Stimulated activated CD4-positive, alpha-beta T cell treated with anti-CD3 and anti-CD28 coated beads, Interleukin-4, amount 100 ng/mL, for 24 hours (primary cell): ENCODE measurements at regions not wholly inside any gene's neighbourhood (a gene's known extent, or its start where the extent isn't known, plus 50 kb on each side); places are given as distances from the start of the nearest gene placed in this dataset.

Experiments used
- DNase-seq: peaks from one replicate; pipeline ENCODE4 v3.0.0-alpha.2; 2020

- no peak for DNase-seq
Measured at GRCh38 chr4:24476282-24476681, 108.1 kb downstream of the DHX15 start.

GRCh38 chr4:24475756-24476155, 108.6 kb downstream of the DHX15 start:
- DNase-seq: no peak

- DNase-seq: no peak
Measured at GRCh38 chr4:24473309-24473721, 111.0 kb downstream of the DHX15 start.

DNA sequence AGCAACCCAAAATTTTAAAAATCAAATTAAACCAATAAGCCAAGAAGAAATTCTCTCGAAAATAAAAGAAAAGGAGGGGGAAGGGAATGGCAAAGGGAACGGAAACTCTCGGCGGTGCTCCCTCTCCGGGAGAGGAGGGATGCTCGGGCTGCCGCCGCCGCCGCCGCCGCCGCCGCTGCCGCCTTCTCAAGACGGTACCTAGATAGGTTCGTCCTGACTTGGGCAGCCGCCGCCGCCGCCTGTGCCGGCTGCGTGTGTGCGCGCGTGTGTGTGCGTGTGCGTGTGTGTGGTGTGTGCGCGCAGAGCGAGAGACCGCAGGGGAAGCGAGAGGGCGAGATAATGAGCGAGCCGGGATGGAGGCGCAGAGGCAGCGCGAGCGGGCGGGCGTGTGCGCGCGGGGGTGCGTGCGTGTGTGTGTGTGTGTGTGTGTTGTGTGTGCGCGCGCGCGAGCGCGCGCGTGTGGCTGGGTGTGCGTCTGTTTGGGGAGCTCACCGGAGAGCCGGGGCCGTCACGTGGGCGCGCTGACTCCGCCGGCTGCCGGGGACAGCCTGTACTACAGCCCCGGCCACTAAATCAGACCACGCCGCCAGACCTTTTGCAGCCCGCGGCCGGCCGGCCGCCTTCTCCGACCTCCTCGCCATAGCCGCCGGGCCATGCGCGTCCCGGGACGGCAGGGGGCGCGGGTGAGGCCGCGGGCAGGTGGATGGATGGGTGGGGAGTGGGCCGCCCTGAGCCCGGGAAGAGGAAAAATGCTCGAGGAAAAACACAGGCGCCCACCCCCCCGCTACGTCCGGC, 111.6 kb downstream of the DHX15 start:
- DNase-seq: peak; percentile 51

DNA sequence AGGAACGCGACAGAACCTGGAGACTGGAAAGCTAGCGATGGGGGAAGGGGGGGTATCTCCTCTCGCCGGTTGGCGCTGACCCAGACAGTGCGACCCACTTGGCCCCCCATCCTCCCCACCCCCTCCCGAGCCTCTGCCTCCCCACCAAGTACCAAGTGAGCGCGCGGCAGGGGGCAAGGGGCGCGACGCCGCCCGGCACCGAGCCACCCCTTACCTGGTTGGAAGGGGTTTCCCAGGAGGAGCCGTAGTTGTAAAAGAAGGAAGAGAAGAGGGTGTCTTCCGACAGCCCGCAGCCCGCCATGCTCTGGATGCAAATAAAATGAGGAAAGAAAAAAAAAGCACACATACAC, 112.2 kb downstream of the DHX15 start:
- DNase-seq: no peak

DNA sequence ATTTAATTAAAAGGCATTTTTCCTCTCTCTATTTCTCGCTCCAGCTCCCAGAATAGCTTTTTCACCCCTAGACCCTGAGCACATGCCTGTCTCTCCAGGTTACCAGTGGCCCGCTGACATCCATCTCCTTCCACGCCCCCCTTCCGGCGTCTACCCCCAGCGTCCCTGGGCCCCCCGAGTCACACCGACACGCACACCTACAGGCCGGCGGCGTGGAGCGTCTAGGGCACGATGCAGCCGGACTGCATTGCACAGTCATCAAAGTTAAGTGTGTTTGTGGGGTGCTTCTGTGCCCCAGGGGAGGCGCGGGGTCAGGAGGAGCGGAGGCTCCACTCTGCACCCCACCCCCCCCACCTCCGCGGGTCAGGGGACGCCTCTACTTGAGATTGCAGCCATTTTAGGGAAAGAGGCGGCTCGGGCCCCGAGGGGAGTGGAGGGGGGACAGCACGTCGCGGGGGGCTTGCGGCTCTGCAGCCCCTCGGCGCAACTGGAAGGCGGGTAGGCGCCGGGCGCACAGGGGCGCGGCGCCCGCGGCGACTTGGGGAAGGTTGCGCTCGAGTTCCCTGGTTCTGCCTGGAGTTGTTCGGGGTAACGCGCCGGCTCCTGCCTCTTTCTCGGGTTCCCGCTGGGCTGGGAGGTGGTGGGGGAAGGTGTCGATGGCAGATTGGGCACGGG, 112.7 kb downstream of the DHX15 start:
- DNase-seq: peak; percentile 4

DNA sequence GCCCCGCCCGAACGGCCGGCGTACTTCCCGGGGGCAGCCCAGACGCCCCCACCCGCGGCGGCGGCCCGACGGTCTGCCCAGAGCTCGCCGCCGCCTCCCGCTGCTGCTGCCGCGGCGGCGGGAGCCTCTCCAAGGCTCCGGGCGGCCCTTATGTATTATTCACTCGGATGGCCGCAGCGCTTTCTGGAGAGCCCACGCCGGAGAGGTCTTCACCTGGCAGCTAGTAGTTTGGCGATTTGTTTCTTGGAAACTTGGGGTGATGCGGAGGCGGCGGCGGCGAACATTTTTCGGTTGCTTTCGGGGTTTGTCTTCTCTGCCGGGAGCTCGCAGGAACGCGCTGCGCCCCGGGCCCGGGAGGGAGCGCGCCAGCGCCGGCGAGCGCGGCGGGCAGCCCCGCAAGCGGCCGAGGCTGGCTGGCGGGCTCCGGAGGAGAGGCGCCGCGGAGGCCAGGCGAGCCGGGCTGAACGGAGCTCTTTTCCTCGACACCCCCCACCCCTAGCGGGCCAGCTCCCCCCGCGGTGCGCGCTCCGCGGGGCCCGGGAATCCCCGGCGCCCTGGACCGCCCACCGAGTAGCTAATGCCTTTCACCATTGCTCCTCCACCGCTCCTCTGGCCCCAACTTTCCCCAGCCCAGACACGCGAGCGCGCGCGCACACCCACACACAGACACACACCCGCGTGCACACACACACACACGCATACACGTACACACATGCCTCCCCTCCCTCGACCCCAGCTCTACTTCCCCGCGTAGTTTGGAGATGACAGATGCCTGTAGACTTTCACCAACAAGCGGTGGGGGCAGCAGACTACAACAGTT, 113.5 kb downstream of the DHX15 start:
- DNase-seq: peak; percentile 36

GRCh38 chr4:24468071-24468470, 116.3 kb downstream of the DHX15 start:
- no peak for DNase-seq

GRCh38 chr4:24464566-24464965, 119.8 kb downstream of the DHX15 start:
- no peak for DNase-seq

DNA sequence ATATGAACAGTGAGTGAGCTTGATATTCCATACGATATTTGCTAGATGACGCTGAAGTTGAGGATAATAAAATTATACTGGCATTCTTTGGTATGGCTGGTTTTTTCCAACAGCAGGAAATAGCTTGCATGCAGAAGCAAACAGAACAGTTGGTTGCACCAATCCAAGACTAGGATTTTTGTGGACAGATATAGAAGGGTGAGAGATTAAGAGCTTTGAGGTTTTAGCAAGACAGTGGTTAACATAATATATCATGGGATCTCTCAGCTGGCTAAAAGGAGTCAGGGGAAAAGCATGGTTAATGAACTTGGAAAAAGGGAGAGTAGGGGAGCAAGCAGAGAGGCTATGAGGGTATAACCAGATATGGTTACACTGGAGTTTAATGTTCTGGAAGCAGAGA, 127.9 kb downstream of the DHX15 start:
- no peak for DNase-seq

GRCh38 chr4:24453951-24454350, 130.4 kb downstream of the DHX15 start:
- DNase-seq: no peak

DNA sequence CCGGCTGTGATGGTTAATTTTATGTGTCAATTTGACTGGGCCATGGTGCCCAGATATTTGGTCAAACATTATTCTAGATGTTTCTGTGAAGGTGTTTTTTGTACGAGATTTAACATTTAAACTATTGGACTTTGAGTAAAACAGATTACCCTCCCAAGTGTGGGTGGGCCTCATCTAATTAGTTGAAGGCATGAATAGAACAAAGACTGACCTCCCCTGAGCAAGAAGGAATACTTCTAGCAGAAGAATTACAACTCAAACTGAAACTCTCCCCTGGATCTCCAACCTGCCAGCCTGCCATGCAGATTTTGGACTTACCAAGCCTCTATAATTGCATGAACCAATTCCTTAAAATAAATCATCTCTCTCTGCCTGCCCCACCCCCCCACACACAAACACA, 132.5 kb downstream of the DHX15 start:
- no peak for DNase-seq

GRCh38 chr4:24443200-24443599, 141.2 kb downstream of the DHX15 start:
- no peak for DNase-seq

- DNase-seq: no peak
Measured at GRCh38 chr4:24440765-24441164, 143.6 kb downstream of the DHX15 start.

DNA sequence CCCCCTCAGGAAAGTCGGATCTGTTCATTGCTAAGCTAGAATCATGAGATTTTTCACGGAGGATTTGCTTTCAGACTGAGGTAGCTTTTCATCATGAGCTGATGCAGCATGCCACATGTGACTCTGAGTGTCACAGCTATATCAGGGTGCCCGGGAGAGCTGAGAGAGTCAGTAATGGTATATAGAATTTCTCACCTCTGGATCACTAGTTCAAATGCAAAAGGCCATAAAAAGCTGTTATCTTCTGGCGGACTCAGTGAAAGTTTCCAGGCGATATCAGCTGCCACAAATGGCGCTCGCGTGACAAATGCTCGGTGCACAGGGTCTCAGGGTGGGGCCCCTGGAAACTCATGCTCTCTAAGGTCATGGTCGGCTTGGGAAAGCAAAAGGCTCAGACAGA, 150.1 kb downstream of the DHX15 start:
- DNase-seq: no peak

GRCh38 chr4:24433515-24434214, 150.7 kb downstream of the DHX15 start:
- DNase-seq: no peak

- no peak for DNase-seq
Measured at GRCh38 chr4:24428850-24429249, 155.5 kb downstream of the DHX15 start.

- DNase-seq: no peak
Measured at GRCh38 chr4:24426557-24426956, 157.8 kb downstream of the DHX15 start.

DNA sequence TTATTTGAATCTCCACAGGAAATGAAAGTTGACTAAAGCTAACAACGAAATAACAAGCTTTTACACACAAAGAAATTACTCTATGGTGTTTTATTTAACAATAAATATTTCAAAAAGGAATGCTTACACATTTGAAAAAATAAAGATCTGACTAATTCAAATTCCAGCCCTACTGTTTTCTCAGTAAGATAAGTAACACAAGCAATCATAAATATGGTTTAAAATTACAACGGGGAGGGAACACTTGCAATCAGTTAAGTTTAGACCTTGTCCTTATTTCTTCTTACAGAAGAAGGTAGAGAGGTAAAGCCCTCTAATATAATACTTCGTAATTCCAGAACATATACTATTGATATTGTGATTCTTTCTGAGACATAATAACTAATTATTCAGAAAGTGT, 158.5 kb downstream of the DHX15 start:
- no peak for DNase-seq

DNA sequence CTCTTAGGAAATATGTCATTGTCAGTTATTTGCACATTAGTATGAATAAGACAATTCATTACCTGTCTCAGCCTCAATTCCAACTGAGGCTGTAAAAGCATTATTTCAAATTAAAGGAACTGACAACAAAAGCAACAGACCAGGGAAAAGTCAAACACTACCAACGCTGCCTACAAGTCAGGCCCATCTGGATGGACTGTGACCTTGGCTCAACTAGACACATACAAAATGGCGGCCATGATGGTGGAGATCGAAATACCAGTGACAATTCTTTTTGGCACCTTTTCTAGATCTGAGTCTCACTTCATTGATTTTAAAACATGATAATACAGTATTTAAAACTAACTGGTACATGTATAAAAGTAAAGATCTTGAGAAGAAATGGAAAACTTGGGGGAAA, 160.7 kb downstream of the DHX15 start:
- no peak for DNase-seq

DNA sequence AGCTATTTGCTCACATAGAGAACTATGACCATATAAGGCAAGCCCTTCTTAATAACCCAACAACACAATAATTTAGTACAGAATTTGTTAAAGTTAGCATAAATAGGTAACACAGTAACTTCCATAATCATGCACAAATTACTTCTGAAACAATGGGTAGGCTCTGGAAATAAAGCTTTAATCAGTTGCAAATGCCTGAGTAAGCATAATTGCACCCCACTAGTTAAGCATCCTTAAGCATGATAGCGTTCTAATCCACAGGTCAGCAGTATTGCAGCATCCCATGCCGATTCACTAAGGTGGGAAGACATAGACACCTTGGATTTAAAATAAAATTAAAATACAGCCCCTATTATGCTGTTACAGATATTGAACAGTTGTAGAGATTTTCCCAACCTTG, 161.7 kb downstream of the DHX15 start:
- no peak for DNase-seq

GRCh38 chr4:24419181-24420034, 164.9 kb downstream of the DHX15 start:
- DNase-seq: peak; percentile 69
